A549 (cell line): ENCODE measurements at regions not wholly inside any gene's neighbourhood (a gene's known extent, or its start where the extent isn't known, plus 50 kb on each side); places are given as distances from the start of the nearest gene placed in this dataset.
A peak's percentile ranks its signal among the peaks of the same experiment; 100 is the strongest.
"Not testable (repeated sequence)": the region's sequence is repeated elsewhere in the genome, so short reads cannot be mapped to it uniquely, and the experiment has no call there.

Experiments
- ATAC-seq, 2 experiments: fragments of 200-7000 bp in 1 of 2; fragments of >200 bp in 1 of 2; cut with Nextera tagmentation in 1 of 2; cut with Tn5 transposase in 1 of 2; 3 replicates each; pipeline versions ENCODE4 v1.8.0 to v1.9.1; 2018 to 2020; ENCODE audit warnings: mild to moderate bottlenecking in 1 of 2, moderate library complexity in 1 of 2
- CTCF ChIA-PET: fragments of 300-600 bp; sonication (Branson Sonifier 250); formaldehyde crosslinking; extraction: SDS; loops from one replicate; lab custom pipeline; 2021; ENCODE audit warnings: antibody characterized with exemption, inconsistent platforms; lab: Yijun Ruan, JAX
- POLR2A ChIA-PET: fragments of 350-600 bp; formaldehyde crosslinking; extraction: SDS; loops from one replicate; lab custom pipeline; 2021; ENCODE audit warnings: antibody characterized with exemption, inconsistent platforms; lab: Yijun Ruan, JAX
- DNase-seq, 2 experiments: peaks; one replicate each; pipeline versions ENCODE4 v3.0.0 to v3.0.0-alpha.2; 2011 to 2016; ENCODE audit warnings: low read depth in 1 of 2, low spot score in 1 of 2
- FAIRE-seq: peaks from 2 replicates; lab custom pipeline; 2011; peaks lifted over from hg19 to GRCh38; lab: Jason Lieb, UNC
- H3K27ac ChIP-seq, 2 experiments: fragments of >200 bp; sonication (Bioruptor Twin); formaldehyde crosslinking; 3 replicates each; pipeline ENCODE4 v1.5.1; 2016 to 2017
- H3K4me1 ChIP-seq: fragments of >200 bp; sonication (Bioruptor Twin); formaldehyde crosslinking; 3 replicates; pipeline ENCODE4 v1.6.1; 2016
- H3K4me2 ChIP-seq: fragments of >200 bp; sonication (Bioruptor Twin); formaldehyde crosslinking; 3 replicates; pipeline ENCODE4 v1.6.1; 2016
- H3K4me3 ChIP-seq: fragments of >200 bp; sonication (Bioruptor Twin); formaldehyde crosslinking; 3 replicates; pipeline ENCODE4 v1.5.1; 2016
- H3K9me3 ChIP-seq: fragments of >200 bp; sonication (Bioruptor Twin); formaldehyde crosslinking; 3 replicates; pipeline ENCODE4 v1.6.1; 2016
- BHLHE40 ChIP-seq: IDR thresholded peaks from 2 replicates; pipeline ENCODE4 v1.6.1; 2012; ENCODE audit warnings: low read depth, low read length, inconsistent platforms
- CBX8 ChIP-seq: fragments of 200-600 bp; sonication (generic); IDR thresholded peaks from 2 replicates; pipeline ENCODE4 v1.6.1; 2016
- CEBPB ChIP-seq, 2 experiments: fragments of >200 bp in 1 of 2; sonication (Bioruptor Twin) in 1 of 2; formaldehyde crosslinking in 1 of 2; IDR thresholded peaks; 2 replicates each; pipeline ENCODE4 v1.6.1; 2012 to 2016
- CTCF ChIP-seq: fragments of >200 bp; sonication (Bioruptor Twin); formaldehyde crosslinking; IDR thresholded peaks from 3 replicates; pipeline ENCODE4 v1.5.1; 2016
- EHMT2 ChIP-seq: fragments of 200-600 bp; sonication (generic); IDR thresholded peaks from 2 replicates; pipeline ENCODE4 v1.6.1; 2016; ENCODE audit warnings: antibody characterized with exemption, low read depth, mild to moderate bottlenecking, moderate library complexity
- EP300 ChIP-seq, 2 experiments: fragments of >200 bp; sonication (Bioruptor Twin); formaldehyde crosslinking; IDR thresholded peaks; 2 replicates in 1 of 2; 3 replicates in 1 of 2; pipeline ENCODE4 v1.6.1; 2016 to 2017
- FOXS1 ChIP-seq: fragments of 250-450 bp; sonication (Bioruptor Pico); IDR thresholded peaks from 2 replicates; pipeline ENCODE4 v1.5.0; 2020; ENCODE audit warnings: mild to moderate bottlenecking, moderate library complexity
- GATA3 ChIP-seq: IDR thresholded peaks from 2 replicates; pipeline ENCODE4 v1.6.1; 2012; ENCODE audit warnings: borderline replicate concordance
- KDM1A ChIP-seq: fragments of 200-600 bp; sonication (generic); IDR thresholded peaks from 2 replicates; pipeline ENCODE4 v1.6.1; 2016; ENCODE audit warnings: low read depth, mild to moderate bottlenecking
- MYC ChIP-seq: IDR thresholded peaks from 2 replicates; pipeline ENCODE4 v1.6.1; 2012; ENCODE audit warnings: mild to moderate bottlenecking, inconsistent platforms, low read length, improper control_type of control experiment, borderline replicate concordance
- NFE2L2 ChIP-seq: fragments of 150-350 bp; conservative IDR thresholded peaks from 2 replicates; pipeline ENCODE4 v1.6.1; 2014; ENCODE audit warnings: low read length
- NR3C1 ChIP-seq: fragments of >200 bp; sonication (Bioruptor Twin); formaldehyde crosslinking; IDR thresholded peaks from 3 replicates; pipeline ENCODE4 v1.6.1; 2017
- POLR2A ChIP-seq: IDR thresholded peaks from 2 replicates; pipeline ENCODE4 v1.6.1; 2012; ENCODE audit warnings: mild to moderate bottlenecking, low read length
- RAD21 ChIP-seq, 2 experiments: fragments of >200 bp in 1 of 2; sonication (Bioruptor Twin) in 1 of 2; formaldehyde crosslinking in 1 of 2; IDR thresholded peaks in 1 of 2; conservative IDR thresholded peaks in 1 of 2; 2 replicates in 1 of 2; 3 replicates in 1 of 2; pipeline ENCODE4 v1.6.1; 2012 to 2018; ENCODE audit warnings: inconsistent platforms in 1 of 2
- SMC3 ChIP-seq: fragments of >200 bp; sonication (Bioruptor Twin); formaldehyde crosslinking; IDR thresholded peaks from 3 replicates; pipeline ENCODE4 v1.6.1; 2018; ENCODE audit warnings: inconsistent platforms
- WGBS: methylation state at CpG from one replicate; pipeline ENCODE4 v1.1.6; 2017; ENCODE audit errors: missing lambda C conversion rate; 5-methylcytosine and 5-hydroxymethylcytosine counted together
- TF ChIP-seq, protein P1 (sequence below): fragments of >200 bp; sonication (Bioruptor Twin); formaldehyde crosslinking; IDR thresholded peaks from 3 replicates; pipeline ENCODE4 v1.6.1; 2016

- Histone ChIP-seq H3K27ac (peak overlapping the region; percentile 65 to 78), H3K4me3 (no peak overlapping the region), H3K9me3 (no peaks in the 10 kb centered on the region), H3K4me2 (peak overlapping the region; percentile 27; the same call in 2 of the 3 replicates), H3K4me1 (peaks cover 15% of the 10 kb centered on the region)
- DNase-seq (peak; percentile 33 to 53), ATAC-seq (peak in 1 of 2 experiments; percentile 84; a peak in 3 of 6 replicates), FAIRE-seq (peak; percentile 88)
- POLR2A ChIA-PET: interaction anchor here (0.9 to 1.1 kb wide), 5 partner anchors 67 to 238 kb away, joined by 3 to 5 read pairs (median 4); no protein-coding TSS in a partner anchor
- WGBS: 2% methylated on average over 2 of the region's 2 CpGs
- CTCF ChIA-PET: interaction anchor here (0.7 to 6.6 kb wide), 51 partner anchors 9 to 732 kb away, joined by 3 to 148 read pairs (median 4); partner anchors contain the start of gene EFEMP1
- peak; percentile 89 for TF ChIP-seq CTCF
- TF ChIP-seq GATA3: no peak
- no peak for TF ChIP-seq FOXS1
- TF ChIP-seq RAD21 (conservative IDR thresholded peaks at IDR 0.05 in 1 of 2, IDR thresholded peaks at IDR 0.05 in 1 of 2): peak; percentile 98
- peak; percentile 98 for TF ChIP-seq SMC3
- TF ChIP-seq MYC: no peak
Measured at GRCh38 chr2:55771612-55772011, 78.0 kb upstream of the PNPT1 start.

GRCh38 chr2:55768991-55769390 is 75.3 kb upstream of the PNPT1 start:
- 36% methylated on average over 2 of the region's 2 CpGs for whole genome bisulfite sequencing
- CTCF ChIA-PET: interaction anchor here (1.9 to 6.6 kb wide), 3 partner anchors 51 to 241 kb away, joined by 10 to 148 read pairs (median 14); no protein-coding TSS in a partner anchor
- Histone ChIP-seq H3K27ac (no peak overlapping the region), H3K9me3 (no peaks in the 10 kb centered on the region), H3K4me3 (no peak overlapping the region), H3K4me2 (no peak overlapping the region), H3K4me1 (peaks cover 15% of the 10 kb centered on the region)
- TF ChIP-seq MYC: no peak
- no peak for TF ChIP-seq BHLHE40
- TF ChIP-seq SMC3: no peak
- TF ChIP-seq EHMT2: no peak
- TF ChIP-seq KDM1A: no peak
- TF ChIP-seq EP300 (IDR thresholded peaks at IDR 0.05): no peak
- no peak for TF ChIP-seq POLR2A
- DNase-seq (no peak), ATAC-seq (no peak), FAIRE-seq (peak; percentile 70)
- POLR2A ChIA-PET: no interaction called here

- no peak overlapping the region for H3K27ac ChIP-seq
- H3K4me2 ChIP-seq: no peak overlapping the region
- DNase-seq: no peak
- H3K4me1 ChIP-seq: peaks cover 5% of the 10 kb centered on the region
- no peak for ATAC-seq
- FAIRE-seq: no peak
- no peak overlapping the region for H3K4me3 ChIP-seq
- POLR2A ChIA-PET: no interaction called here
- no peak for TF ChIP-seq NFE2L2
- no peak for TF ChIP-seq CEBPB (IDR thresholded peaks at IDR 0.05)
- TF ChIP-seq NR3C1: no peak
- TF ChIP-seq CBX8: no peak
- TF ChIP-seq, protein P1, sequence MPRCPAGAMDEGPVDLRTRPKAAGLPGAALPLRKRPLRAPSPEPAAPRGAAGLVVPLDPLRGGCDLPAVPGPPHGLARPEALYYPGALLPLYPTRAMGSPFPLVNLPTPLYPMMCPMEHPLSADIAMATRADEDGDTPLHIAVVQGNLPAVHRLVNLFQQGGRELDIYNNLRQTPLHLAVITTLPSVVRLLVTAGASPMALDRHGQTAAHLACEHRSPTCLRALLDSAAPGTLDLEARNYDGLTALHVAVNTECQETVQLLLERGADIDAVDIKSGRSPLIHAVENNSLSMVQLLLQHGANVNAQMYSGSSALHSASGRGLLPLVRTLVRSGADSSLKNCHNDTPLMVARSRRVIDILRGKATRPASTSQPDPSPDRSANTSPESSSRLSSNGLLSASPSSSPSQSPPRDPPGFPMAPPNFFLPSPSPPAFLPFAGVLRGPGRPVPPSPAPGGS: no peak
- H3K9me3 ChIP-seq: no peaks in the 10 kb centered on the region
- CTCF ChIA-PET: interaction anchor here (1.0 to 6.6 kb wide), 6 partner anchors 11 to 366 kb away, joined by 3 to 148 read pairs (median 3); no protein-coding TSS in a partner anchor
Measured at GRCh38 chr2:55766947-55767346, 73.3 kb upstream of the PNPT1 start.

DNA sequence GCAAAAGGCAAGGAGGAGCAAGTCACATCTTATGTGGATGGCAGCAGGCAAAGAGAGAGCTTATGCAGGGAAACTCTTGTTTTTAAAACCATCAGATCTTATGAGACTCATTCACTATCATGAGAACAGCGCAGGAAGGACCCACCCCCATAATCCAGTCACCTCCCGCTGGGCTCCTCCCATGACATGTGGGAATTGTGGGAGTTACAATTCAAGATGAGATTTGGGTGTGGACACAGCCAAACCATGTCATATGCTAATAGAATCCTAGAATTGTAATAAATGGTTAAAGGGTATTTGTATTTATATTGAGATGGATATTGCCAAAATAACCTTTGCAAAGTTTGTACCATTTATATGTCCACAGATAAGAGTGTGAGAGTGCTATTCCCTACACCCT is 72.1 kb upstream of the PNPT1 start:
- H3K4me2 ChIP-seq, CTCF ChIA-PET, H3K9me3 ChIP-seq, DNase-seq, H3K4me1 ChIP-seq, POLR2A ChIA-PET, H3K27ac ChIP-seq, FAIRE-seq, ATAC-seq, H3K4me3 ChIP-seq: not testable (repeated sequence)
- WGBS: 67% methylated on average over 2 of the region's 2 CpGs
